CD4-positive, alpha-beta T cell treated with Interleukin-17A for 1 hour (primary cell): ENCODE measurements at regions not wholly inside any gene's neighbourhood (a gene's known extent, or its start where the extent isn't known, plus 50 kb on each side); places are given as distances from the start of the nearest gene placed in this dataset.
"Not testable (repeated sequence)": the region's sequence is repeated elsewhere in the genome, so short reads cannot be mapped to it uniquely, and the experiment has no call there.

Experiments used
- DNase-seq: peaks from one replicate; pipeline ENCODE4 v3.0.0-alpha.2; 2020

DNA sequence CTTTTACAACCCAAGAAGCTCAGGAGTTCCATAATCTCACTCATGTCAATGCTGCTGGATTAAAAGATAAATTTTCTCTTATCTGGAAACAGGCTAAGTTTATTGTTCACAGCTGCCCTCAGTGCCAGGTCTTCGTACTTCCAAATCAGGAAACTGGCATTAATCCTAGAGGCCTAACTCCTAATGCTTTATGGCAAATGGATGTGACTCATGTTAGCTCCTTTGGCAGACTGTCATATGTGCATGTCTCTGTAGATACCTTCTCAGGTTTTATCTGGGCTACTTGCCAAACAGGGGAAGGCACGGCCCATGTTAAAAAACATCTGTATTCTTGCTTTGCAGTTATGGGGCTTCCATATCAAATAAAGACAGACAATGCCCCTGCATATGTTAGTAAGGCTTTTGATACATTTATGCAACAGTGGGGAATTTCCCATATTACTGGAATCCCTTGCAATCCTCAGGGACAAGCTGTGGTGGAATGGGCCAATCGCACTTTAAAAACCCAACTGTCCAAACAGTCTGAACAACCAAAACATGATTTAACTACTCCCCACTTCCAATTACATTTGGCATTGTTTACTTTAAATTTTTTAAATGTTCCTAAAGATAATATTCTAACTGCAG, 570.8 kb upstream of the PTGER4 start:
- DNase-seq, result not testable (repeated sequence)

- not testable (repeated sequence) for DNase-seq
Observed at GRCh38 chr5:40107786-40108185, 571.9 kb upstream of the PTGER4 start.

DNA sequence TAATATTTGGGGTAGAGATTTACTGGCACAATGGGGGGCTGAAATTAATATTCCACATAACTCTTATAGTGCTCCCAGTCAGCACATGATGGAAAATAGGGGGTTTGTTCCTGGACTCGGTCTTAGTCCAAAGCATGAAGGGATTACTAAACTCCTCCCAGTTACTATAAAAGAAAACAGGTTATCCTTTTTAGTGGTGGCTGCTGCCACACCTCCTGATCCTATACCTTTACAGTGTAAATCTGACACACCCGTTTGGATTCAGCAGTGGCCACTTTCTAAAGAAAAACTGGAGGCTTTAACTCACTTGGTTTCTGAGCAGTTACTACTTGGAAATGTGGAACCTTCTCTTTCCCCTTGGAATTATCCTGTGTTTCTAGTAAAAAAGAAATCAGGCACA, 572.9 kb upstream of the PTGER4 start:
- DNase-seq, result no peak

DNA sequence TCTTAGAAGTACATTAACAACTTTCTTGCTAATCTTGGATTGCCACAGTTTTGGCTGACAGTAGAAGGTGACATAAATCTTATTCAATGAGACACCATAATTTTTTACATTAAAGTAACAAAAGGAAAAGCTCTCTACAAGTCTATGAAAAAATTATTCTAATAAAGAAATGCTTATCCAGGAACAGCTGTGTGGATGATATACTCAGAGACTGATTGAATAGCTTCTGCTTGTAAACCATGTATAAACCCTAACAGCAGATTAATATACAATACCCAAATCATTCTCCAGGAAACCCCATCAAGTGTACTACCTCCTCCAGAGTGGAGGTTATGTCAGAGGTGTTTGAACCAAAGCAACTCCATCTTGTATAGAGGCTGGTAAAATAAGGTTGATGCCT, 581.4 kb upstream of the PTGER4 start:
- DNase-seq, result no peak

DNA sequence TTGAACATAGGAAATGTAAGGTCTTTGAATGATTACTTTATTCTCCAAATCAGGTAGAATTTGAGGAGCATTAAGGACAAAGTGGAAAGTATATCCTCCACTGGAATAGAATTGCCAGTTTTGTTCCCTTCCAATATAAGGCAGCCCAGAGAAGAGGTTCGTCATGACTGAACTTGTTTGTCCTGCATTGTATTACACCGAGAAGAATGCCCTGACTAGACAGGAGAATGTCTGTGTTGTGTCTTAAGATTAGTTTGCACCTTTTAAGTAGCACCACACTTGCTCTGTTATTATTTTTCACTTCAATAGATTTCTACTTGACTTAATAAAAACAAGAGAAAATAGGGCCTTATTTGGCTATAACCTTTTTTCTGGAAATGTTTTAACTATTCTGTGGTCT, 586.2 kb upstream of the PTGER4 start:
- DNase-seq, result no peak

DNA sequence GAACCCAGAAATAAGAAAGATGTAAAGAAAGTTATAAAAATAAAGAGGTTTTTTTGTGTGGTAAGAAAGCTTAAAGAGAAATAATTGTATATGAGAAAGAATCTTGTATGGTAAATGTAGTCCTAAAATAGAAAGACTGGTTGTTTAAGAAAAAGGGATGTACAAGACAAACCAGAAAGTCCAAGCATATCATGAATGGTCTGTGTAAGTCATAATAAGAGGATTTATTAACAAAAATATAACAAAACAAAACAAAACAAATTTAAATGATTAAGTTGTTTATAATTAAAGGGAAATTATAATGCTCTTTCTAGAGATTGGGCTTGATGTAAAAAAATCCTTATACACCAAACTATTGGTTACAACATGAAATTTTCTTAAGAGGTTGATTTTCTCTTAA, 590.4 kb upstream of the PTGER4 start:
- no peak for DNase-seq

DNA sequence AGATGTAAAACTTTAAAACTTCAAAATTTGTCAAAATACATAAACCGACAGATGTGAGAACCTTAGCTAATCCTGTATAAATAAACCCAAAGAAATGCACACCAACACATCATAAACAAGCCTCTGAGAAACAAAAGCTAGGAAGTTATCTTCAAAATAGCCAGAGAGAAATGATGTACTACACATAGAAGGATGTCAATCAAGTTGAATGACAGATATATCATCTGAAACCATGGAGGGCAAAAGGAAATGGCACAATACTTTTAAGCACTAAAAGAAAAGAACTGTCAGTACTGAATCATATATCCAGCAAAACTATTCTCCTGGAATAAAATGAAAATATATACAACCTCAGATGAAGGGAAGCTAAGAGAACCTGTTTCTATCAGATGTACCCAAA, 595.1 kb upstream of the PTGER4 start:
- DNase-seq, result no peak

DNA sequence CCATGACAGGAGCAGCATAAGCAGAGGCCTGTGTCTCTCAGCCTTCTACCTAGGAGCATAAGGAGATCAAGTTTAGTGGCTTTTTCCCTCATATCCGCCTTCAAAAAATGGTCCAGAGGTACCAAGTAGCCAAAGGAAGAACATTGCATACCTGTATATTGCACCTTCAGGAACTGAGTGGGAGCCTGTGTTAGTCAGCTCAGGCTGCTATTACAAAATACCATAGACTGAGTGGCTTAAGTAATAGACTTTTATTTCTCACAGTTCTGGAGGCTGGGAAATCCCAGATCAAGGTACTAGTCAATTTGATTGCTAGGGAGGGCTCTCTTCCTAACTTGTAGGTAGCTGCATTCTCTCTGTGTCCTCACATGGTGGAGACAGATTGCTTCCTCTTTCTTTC, 597.4 kb upstream of the PTGER4 start:
- DNase-seq, result no peak

DNA sequence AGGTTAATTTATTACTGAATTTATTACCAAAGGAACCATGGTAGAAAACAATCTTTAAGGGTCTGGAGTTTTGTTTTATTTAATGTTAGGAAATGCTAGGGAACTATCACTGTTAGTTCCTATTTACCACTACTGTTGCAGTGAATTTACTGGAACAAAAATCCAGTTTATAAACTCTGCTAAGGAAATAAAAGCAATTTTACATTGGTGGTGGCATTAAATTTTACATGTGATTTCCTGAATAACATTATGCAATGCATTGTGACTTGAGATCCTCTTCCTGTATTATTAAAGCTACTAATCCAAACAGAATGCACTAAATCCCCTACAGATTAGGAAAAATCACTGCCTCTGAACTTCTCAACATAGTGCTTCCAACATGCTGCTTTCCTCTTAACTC, 599.5 kb upstream of the PTGER4 start:
- DNase-seq, result no peak

- DNase-seq, result no peak
Observed at GRCh38 chr5:40078898-40079575, 600.7 kb upstream of the PTGER4 start.

DNA sequence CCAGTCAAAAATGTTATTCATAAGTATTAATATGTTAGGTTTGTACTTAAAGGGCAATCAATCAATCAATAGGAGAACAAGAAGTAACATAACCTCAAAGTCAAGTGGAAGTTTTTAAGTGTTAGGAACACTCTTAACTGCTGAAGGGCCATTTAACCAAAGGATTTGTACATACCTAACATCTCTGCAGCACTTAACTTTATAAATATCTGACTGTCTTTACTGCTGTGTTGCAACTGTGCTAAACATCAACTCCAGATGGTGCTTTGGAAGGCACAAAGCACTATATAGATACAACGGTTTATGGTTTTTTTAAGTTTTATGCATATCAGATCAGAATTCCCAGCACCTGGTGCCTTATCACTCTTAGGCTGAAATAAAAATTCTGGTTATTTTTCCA, 604.9 kb upstream of the PTGER4 start:
- DNase-seq, result no peak

GRCh38 chr5:40073927-40074326, 605.8 kb upstream of the PTGER4 start:
- DNase-seq, result no peak

DNA sequence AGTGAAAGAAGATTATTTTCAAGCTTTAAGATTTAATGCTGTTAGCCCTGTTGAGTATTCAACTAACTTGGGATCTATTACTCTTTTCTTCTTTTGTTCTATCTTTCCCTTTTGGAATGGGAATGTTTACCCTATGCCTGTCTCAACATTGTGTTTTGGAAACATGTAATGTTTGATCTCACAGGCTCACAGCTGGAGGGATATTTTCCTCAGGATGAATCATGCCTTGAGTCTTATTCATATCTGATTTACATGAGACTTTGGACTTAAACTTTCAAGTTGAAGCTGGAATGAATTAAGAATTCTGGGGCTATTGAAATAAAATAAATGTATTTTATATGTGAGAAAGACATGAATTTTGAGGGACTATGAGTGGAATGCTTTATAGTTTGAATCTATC, 607.8 kb upstream of the PTGER4 start:
- no peak for DNase-seq

DNA sequence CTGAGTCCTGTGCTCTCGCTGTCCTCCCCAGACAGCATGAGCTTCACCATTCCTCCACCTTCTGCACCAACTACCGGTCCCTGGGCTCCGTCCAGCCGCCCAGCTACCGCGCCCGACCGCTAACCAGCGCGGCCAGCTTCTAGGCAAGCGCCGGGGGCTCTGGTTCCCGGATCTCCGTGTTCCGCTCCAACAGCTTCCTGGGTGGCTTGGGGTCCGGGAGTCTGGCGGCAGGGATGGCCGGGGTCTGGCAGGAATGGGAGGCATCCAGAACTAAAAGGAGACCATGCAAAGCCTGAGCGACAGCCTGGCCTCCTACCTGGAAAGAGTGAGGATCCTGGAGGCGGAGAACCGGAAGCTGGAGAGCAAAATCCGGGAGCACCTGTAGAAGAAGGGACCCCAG, 613.1 kb upstream of the PTGER4 start:
- no peak for DNase-seq

- DNase-seq, result no peak
Observed at GRCh38 chr5:40052808-40053207, 626.9 kb upstream of the PTGER4 start.

GRCh38 chr5:40046792-40047191, 622.0 kb upstream of the DAB2 start:
- no peak for DNase-seq

GRCh38 chr5:40045429-40045828, 620.6 kb upstream of the DAB2 start:
- DNase-seq, result no peak

DNA sequence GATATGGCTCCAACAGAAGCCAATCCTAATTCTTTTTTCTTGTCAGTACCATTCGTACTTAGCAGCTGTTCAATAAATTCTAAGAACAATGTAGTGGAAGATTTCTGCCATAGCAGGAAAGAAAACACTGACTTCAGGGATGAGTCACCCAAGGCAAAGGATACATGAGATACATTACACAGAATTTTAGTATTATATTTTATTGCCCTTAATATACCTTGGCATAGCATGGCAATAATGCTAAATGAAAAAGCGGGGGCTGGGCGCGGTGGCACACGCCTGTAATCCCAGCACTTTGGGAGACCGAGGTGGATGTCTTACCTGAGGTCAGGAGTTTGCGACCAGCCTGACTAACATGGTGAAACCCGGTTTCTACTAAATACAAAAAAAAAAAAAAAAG, 619.1 kb upstream of the DAB2 start:
- DNase-seq, result no peak

DNA sequence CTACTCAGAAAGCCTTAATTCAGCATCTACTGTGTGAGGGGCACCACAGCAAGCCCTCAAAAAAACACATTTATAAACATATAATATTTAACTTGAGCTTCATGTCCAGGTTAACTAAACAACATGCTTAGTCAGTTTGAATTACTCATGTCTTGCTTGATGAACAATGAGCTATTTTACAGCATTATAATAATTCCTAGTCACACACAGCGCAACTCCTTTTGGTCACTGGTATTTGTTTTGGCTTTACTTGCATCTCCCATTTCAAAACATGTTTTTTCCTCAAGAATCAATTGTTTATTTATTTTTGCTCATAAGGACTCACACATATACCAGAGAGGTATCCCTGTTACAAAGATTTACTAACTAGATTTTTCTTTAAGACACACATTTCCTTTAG, 616.7 kb upstream of the DAB2 start:
- DNase-seq, result no peak

DNA sequence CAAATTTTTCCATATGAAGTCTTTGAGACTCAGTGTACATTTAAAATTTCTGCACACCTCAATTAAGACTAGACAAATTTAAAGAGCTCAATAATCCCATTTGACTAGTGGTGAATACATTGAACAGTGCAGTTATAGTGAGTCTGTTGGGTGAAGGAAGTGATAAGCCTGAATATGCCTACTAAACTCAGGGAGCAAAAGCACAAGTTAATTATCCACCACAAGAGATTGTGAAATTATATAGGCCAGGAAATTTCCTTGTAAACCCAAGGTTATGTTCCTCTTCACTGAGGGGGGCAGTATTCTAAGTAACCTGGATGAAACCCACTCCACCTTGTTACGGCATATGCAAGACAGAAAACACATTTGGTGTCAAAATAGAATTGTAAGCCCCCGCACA, 612.9 kb upstream of the DAB2 start:
- DNase-seq, result no peak

GRCh38 chr5:40034441-40034840, 609.7 kb upstream of the DAB2 start:
- DNase-seq, result no peak

- DNase-seq, result peak; percentile 38
Observed at GRCh38 chr5:40033411-40033810, 608.6 kb upstream of the DAB2 start.

GRCh38 chr5:40033009-40033408, 608.2 kb upstream of the DAB2 start:
- DNase-seq, result no peak

- DNase-seq, result no peak
Observed at GRCh38 chr5:40030661-40031060, 605.9 kb upstream of the DAB2 start.
